Adrenal gland (tissue), 9 donors: ENCODE measurements at regions not wholly inside any gene's neighbourhood (a gene's known extent, or its start where the extent isn't known, plus 50 kb on each side); places are given as distances from the start of the nearest gene placed in this dataset.
"Not testable (repeated sequence)": the region's sequence is repeated elsewhere in the genome, so short reads cannot be mapped to it uniquely, and the experiment has no call there.

Experiments
- DNase-seq, 7 donors: peaks; one replicate each; pipeline ENCODE4 v3.0.0-alpha.2; 2019 to 2020
- H3K27ac ChIP-seq, 5 donors: fragments of 200-600 bp; sonication (generic) in 4 of 5; 1 replicate in 3 of 5; 2 replicates in 2 of 5; pipeline versions ENCODE4 v1.5.1 to v1.8.0; 2016 to 2020; ENCODE audit warnings: mild to moderate bottlenecking in 1 of 5
- H3K27me3 ChIP-seq: fragments of 200-600 bp; 2 replicates; pipeline ENCODE4 v1.8.0; 2021
- H3K36me3 ChIP-seq, 2 donors: fragments of 200-600 bp; replicated peaks in 1 of 2; 1 replicate in 1 of 2; 2 replicates in 1 of 2; pipeline versions ENCODE4 v1.5.1 to v1.8.0; 2018 to 2022
- H3K4me1 ChIP-seq, 2 donors: fragments of 200-600 bp; replicated peaks in 1 of 2; 1 replicate in 1 of 2; 2 replicates in 1 of 2; pipeline versions ENCODE4 v1.5.1 to v1.8.0; 2018 to 2021
- H3K4me3 ChIP-seq, 4 donors: fragments of 200-600 bp; sonication (generic) in 3 of 4; one replicate each; pipeline ENCODE4 v1.5.1; 2016 to 2018
- H3K9me3 ChIP-seq, 3 donors: fragments of 200-600 bp; sonication (generic) in 1 of 3; replicated peaks in 1 of 3; 1 replicate in 2 of 3; 2 replicates in 1 of 3; pipeline versions ENCODE4 v1.5.1 to v1.8.0; 2016 to 2021
- CTCF ChIP-seq, 6 experiments: fragments of 450-650 bp in 4 of 6; fragments of 200-600 bp in 2 of 6; sonication (generic) in 1 of 6; IDR thresholded peaks; 1 replicate in 5 of 6; 2 replicates in 1 of 6; pipeline versions ENCODE4 v1.5.1 to v1.8.0; 2016 to 2021; ENCODE audit warnings: antibody characterized with exemption in 6 of 6, mild to moderate bottlenecking in 2 of 6, moderate library complexity in 1 of 6
- POLR2A ChIP-seq, 2 donors: fragments of 450-650 bp; IDR thresholded peaks; one replicate each; pipeline ENCODE4 v1.6.1; 2017; ENCODE audit warnings: antibody characterized with exemption in 2 of 2, mild to moderate bottlenecking in 2 of 2, moderate library complexity in 1 of 2
- WGBS, 4 donors: extraction: QIAGEN DNeasy Blood & Tissue Kit in 2 of 4; methylation state at CpG; one replicate each; pipeline versions ENCODE4 v1.1.5 to v1.1.7; 2013 to 2017; 5-methylcytosine and 5-hydroxymethylcytosine counted together
- intact Hi-C, 2 donors: fragments of 100-400 bp; cut with DNase I; formaldehyde crosslinking; loops; one replicate each; pipeline versions ENCODE4 v1.14.1 to v1.15.0; 2022 to 2023
- donor health status: healthy with polysubstance abuse.
- donor health status: Bipolar disorder and iron deficiency.
- donor health status: DM: yes; HTN: yes; CAD: no.
- donor health status: DM: no; HTN: no; CAD: no.
- donor health status: DM: no; HTN: no; CAD: no.

- TF ChIP-seq CTCF (IDR thresholded peaks at IDR 0.05) (no peak), POLR2A (IDR thresholded peaks at IDR 0.05) (no peak)
- no peak for DNase-seq
- H3K4me3 ChIP-seq, result no peak overlapping the region
- intact Hi-C loops, result no loop called here
- no peaks in the 10 kb centered on the region for H3K27me3 ChIP-seq
- no peak overlapping the region for H3K27ac ChIP-seq
- no peaks in the 10 kb centered on the region for H3K4me1 ChIP-seq
- H3K36me3 ChIP-seq, result no peaks in the 10 kb centered on the region
- no peaks in the 10 kb centered on the region for H3K9me3 ChIP-seq
Measured at GRCh38 chr2:58339548-58340243, 98.6 kb upstream of the FANCL start.

- no peak overlapping the region for H3K27ac ChIP-seq
- H3K4me1 ChIP-seq, result no peaks in the 10 kb centered on the region
- 76 to 81% (median 78%) methylated on average over 4 of the region's 4 CpGs for WGBS, 4 donors
- no peak overlapping the region for H3K4me3 ChIP-seq
- no peaks in the 10 kb centered on the region for H3K9me3 ChIP-seq
- no peak for TF ChIP-seq CTCF (IDR thresholded peaks at IDR 0.05)
- no peak for TF ChIP-seq POLR2A (IDR thresholded peaks at IDR 0.05)
- H3K27me3 ChIP-seq, result no peaks in the 10 kb centered on the region
- no peak for DNase-seq
- intact Hi-C loops, result no loop called here
- no peaks in the 10 kb centered on the region for H3K36me3 ChIP-seq
Measured at GRCh38 chr2:58336416-58336815, 95.3 kb upstream of the FANCL start.

GRCh38 chr2:58334414-58334813, 93.3 kb upstream of the FANCL start:
- DNase-seq, result no peak
- 44 to 53% (median 50%) methylated on average over 5 of the region's 5 CpGs for WGBS, 4 donors
- Histone ChIP-seq H3K27ac (no peak overlapping the region), H3K4me3 (no peak overlapping the region), H3K4me1 (no peaks in the 10 kb centered on the region), H3K9me3 (no peaks in the 10 kb centered on the region), H3K36me3 (no peaks in the 10 kb centered on the region), H3K27me3 (no peaks in the 10 kb centered on the region)
- TF ChIP-seq CTCF (IDR thresholded peaks at IDR 0.05) (no peak), POLR2A (IDR thresholded peaks at IDR 0.05) (no peak)
- intact Hi-C loops, result no loop called here

- DNase-seq, H3K4me3 ChIP-seq, intact Hi-C loops, H3K36me3 ChIP-seq, H3K4me1 ChIP-seq, H3K27ac ChIP-seq, H3K27me3 ChIP-seq, H3K9me3 ChIP-seq: not testable (repeated sequence)
- 84 to 87% (median 87%) methylated on average over 17 to 18 of the region's 18 CpGs for WGBS, 4 donors
Measured at GRCh38 chr2:58325296-58325895, 84.3 kb upstream of the FANCL start.

GRCh38 chr2:58319481-58319880, 78.4 kb upstream of the FANCL start:
- intact Hi-C loops, result no loop called here
- H3K4me1 ChIP-seq, result no peaks in the 10 kb centered on the region
- no peak overlapping the region for H3K4me3 ChIP-seq
- no peak overlapping the region for H3K27ac ChIP-seq
- H3K27me3 ChIP-seq, result no peaks in the 10 kb centered on the region
- no peak for DNase-seq
- no peaks in the 10 kb centered on the region for H3K9me3 ChIP-seq
- no peaks in the 10 kb centered on the region for H3K36me3 ChIP-seq
- TF ChIP-seq CTCF (IDR thresholded peaks at IDR 0.05), result no peak
- no peak for TF ChIP-seq POLR2A (IDR thresholded peaks at IDR 0.05)
- WGBS, 4 donors, result 73 to 81% (median 78%) methylated on average over 4 of the region's 4 CpGs

GRCh38 chr2:58318949-58319348, 77.8 kb upstream of the FANCL start:
- H3K4me1 ChIP-seq, result not testable (repeated sequence)

More at GRCh38 chr2:58318949-58319348, 77.8 kb upstream of the FANCL start:
- H3K27me3 ChIP-seq, intact Hi-C loops, H3K4me3 ChIP-seq, H3K9me3 ChIP-seq, DNase-seq, H3K27ac ChIP-seq, H3K36me3 ChIP-seq: not testable (repeated sequence)
- WGBS, 4 donors, result 74 to 83% (median 78%) methylated on average over 7 of the region's 7 CpGs
